Cardiac septum (tissue), 1 donor: ENCODE measurements at regions not wholly inside any gene's neighbourhood (a gene's known extent, or its start where the extent isn't known, plus 50 kb on each side); places are given as distances from the start of the nearest gene placed in this dataset.
"Not testable (repeated sequence)": the region's sequence is repeated elsewhere in the genome, so short reads cannot be mapped to it uniquely, and the experiment has no call there.

Experiments
- DNase-seq: peaks from one replicate; pipeline ENCODE4 v3.0.0-alpha.2; 2020; ENCODE audit warnings: low spot score
- intact Hi-C: fragments of 100-400 bp; cut with DNase I; formaldehyde crosslinking; loops from one replicate; pipeline ENCODE4 v1.14.0; 2022
- donor health status: DM: no; HTN: no; CAD: no.

DNA sequence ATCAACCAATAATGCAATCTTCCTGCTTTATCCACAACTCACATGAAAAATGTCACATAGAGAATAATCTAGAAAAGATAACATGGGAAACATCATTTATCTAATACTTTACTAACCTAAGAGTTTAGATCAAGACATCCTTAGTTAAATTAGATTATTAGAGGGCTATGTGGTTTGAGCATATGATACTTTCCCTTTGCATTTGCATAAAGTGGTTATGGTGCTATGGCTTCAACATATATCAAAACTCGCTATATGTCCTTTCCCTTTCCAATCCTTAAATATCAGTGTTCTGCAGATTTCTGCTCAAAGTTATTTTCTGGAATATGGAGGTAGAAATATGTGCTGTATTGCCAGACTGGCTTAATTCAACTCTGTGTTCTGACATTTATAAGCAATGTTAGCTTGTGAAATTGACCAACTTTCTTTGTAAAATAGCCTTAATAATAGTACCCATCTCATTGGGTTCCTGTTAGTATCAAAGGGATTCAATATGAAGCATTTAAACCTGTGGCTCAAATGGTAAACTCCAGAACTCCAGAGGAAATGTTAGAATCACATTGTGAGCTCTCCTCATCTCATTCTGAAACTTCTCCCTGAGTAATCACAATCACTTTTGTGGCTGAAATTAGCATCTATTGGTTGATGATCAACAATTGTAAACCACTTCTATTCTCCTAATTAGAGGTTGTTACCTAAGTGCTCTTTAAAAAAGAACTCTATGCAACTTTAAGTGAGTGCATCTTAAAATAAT lies 1089.9 kb upstream of the SLC39A10 start:
- intact Hi-C loops, result no loop called here
- no peak for DNase-seq

- no peak for DNase-seq
- intact Hi-C loops, result no loop called here
Measured at GRCh38 chr2:194564422-194564821, 1092.6 kb upstream of the SLC39A10 start.

DNA sequence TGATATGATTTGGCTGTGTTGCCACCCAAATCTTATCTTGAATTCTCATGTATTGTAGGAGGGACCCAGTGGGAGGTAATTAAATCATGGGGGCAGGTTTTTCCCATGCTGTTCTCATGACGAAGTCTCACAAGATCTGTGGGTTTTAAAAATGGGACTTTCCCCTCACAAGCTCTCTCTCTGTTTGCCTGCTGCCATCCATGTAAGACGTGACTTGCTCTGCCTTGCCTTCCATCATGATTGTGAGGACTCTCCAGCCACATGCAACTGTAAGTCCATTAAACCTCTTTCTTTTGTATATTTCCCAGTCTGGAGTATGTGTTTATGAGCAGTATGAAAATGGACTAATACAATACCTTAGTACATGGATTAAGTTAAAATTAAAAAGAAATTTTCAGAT lies 1094.7 kb upstream of the SLC39A10 start:
- intact Hi-C loops, result no loop called here

DNA sequence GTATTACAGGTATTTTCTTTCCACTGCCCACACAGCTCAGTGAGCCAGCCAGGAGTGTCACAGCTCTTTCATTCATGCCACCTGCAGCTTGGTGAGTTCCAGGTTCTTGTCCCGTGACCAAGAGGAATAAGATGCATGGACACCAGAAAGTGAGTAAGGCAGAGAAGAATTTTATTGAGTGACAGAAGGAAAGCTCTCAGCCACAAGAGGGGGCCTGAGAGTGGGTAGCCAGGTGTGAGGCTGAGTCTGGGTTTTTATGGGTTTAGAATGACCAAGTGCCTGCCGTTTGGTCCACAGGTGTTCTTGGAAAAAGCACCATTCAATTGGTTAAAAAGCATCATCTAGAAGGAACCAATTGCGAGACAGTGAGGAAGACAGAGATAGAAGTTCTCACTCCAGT lies 1097.1 kb upstream of the SLC39A10 start:
- intact Hi-C loops, result no loop called here
- DNase-seq, result no peak

More for the DNA sequence above, 1094.7 kb upstream of the SLC39A10 start:
- DNase-seq, result no peak

DNA sequence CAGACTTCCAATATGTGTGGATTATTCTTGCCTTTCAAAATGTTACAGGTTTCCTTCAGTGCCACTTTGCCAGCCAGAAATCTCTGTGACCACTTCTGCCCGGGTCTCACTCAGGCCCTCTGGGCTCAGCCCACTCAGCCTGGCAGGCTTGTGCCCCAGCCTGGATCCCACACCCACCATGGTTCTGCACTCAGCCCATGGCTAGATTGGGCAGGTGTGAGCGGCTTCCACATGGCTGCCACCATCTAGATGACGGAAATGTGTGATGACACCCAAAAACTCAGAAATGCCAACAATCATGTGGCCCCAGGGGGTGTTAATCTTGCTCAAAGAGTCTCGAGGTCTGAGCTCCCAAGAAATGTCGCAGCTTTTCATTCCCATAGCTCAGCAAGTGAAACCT lies 1097.5 kb upstream of the SLC39A10 start:
- intact Hi-C loops, result no loop called here
- no peak for DNase-seq

DNA sequence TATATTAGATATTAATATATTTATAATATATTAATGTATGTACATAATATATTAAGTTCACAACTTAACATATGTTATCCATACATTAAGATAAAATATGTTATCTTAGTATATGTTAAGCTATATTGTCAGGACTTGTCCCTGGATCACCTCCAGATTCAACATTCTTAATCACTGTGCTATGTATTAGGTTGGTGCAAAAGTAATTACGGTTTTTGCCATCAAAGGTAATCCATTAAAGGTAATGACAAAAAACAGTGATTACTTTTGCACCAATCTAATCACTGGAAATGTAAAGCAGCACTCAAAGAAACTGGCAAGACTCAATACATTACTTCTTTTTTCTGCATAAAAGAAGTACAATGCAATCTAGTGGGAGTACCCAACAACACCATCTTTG lies 1099.0 kb upstream of the SLC39A10 start:
- intact Hi-C loops, result no loop called here
- DNase-seq, result no peak

GRCh38 chr2:194556629-194557028 lies 1100.4 kb upstream of the SLC39A10 start:
- no peak for DNase-seq
- intact Hi-C loops, result no loop called here

DNA sequence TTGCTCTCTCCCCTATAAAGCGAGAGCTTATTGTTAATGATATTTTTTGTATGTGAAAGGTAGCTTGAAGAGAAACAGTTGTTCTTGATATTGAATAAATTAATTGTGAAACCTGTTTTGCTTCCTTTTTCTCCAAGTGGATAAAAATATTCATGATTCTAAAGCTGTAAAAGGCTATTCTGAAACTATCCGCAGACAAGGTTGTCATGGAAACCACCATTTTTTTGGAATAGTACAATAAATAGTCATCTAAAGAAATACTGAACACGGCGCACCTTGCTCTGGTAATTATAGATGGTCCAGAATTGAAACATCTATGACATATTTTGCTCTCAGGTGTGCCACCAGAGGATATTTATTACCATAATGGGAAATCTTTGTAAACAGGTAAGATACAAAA lies 1103.0 kb upstream of the SLC39A10 start:
- intact Hi-C loops, result no loop called here
- no peak for DNase-seq

DNA sequence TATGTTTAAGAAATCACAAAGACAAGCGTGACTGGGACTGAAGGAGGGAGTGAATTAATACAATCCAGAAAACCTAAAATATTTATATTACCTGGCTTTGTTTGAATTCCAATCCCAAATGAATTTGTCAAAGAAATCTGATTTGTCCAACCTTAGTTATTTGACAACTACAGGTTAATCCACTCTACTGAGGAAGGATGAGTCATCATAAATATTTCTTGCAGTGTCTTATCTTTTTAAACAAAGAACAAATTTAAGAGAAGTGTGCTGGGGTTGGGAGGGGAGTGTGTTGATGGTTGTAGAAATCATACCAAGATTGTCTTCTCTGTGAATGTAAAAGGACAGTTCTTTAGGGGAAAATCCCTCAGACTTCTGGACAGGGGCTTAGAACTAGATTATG lies 1106.3 kb upstream of the SLC39A10 start:
- intact Hi-C loops, result no loop called here
- no peak for DNase-seq

DNA sequence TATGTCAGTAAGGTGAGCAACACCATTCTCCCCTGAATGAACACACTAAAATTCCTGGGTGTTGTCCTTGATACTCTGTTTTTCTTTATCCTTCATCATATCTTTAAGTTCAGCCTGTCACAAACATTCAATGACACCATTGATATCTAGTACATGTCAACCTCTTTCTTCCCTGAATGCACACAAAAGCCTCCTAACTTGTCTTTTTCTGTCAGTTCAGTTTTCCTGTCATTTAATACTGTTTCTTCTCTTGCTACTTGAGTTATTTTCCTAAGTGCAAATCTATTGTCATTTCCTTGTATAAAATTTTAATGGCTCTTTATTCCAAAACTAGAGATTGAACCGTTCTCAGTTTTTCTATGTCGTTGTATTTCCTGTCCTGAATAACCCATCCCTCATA lies 1107.6 kb upstream of the SLC39A10 start:
- no peak for DNase-seq
- intact Hi-C loops, result no loop called here

GRCh38 chr2:194545978-194546377 lies 1111.0 kb upstream of the SLC39A10 start:
- intact Hi-C loops, result no loop called here
- DNase-seq, result no peak

- intact Hi-C loops, result no loop called here
- DNase-seq, result no peak
Measured at GRCh38 chr2:194539425-194539824, 1117.6 kb upstream of the SLC39A10 start.

DNA sequence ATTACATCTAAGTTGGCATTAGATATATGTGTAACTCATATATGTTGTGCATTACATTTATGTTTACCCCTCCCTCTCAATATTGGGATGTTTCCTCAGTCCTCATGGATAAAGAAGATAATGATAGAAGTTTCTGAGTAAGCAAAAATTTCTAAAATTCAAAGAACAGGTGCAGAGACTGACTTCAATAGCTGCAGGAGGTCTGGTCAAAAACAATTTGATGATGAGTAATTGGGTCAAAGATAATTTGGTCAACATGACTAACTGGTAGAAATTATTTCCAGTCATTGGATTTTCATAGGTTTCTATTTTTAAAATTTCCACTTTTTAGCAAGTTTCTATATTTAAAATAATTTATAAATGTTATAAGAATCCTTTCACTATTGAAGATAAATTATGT lies 1130.9 kb upstream of the SLC39A10 start:
- intact Hi-C loops, result no loop called here
- DNase-seq, result no peak

- DNase-seq, result no peak
- intact Hi-C loops, result no loop called here
Measured at GRCh38 chr2:194514281-194514680, 1142.7 kb upstream of the SLC39A10 start.

DNA sequence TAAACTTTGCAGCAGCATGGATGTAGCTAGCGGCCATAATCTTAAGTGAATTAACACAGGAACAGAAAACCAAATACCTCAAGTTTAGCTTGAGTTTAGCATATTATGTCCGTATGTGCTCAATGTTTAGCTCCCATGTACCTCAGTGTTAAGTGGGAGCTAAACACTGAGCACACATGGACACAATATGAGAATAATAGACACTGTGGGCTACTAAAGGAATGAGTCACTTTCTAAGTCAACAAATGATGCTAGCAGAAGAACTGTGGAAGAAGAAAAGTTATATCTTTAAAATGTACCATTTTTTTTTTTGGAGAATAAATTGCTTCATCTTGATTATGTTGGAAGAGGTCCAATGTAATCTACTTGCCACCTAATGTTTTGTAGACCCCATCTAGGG lies 1146.0 kb upstream of the SLC39A10 start:
- intact Hi-C loops, DNase-seq: not testable (repeated sequence)

- DNase-seq, intact Hi-C loops: not testable (repeated sequence)
Measured at GRCh38 chr2:194504876-194505275, 1152.2 kb upstream of the SLC39A10 start.

DNA sequence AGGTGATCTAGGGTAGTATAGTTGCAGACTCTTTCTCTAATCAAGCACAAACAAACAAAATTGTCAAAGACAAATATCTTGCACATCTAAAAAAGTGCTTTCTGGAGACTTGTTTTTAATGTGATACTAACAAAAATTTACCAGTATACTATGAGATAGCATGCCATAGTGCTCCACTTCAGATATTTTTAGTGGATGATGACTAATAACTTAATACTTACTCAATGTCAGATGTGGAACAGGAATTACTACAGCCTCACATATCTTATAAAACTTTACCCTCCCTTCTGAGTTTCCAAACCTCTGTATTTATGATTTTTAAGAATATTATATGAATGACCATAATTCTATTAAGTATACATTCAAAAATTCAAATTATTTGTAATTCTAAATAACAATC lies 1162.0 kb upstream of the SLC39A10 start:
- no peak for DNase-seq
- intact Hi-C loops, result no loop called here

- no peak for DNase-seq
- intact Hi-C loops, result no loop called here
Measured at GRCh38 chr2:194494401-194494800, 1162.6 kb upstream of the SLC39A10 start.

- no peak for DNase-seq
- intact Hi-C loops, result no loop called here
Measured at GRCh38 chr2:194491409-194492115, 1165.5 kb upstream of the SLC39A10 start.

DNA sequence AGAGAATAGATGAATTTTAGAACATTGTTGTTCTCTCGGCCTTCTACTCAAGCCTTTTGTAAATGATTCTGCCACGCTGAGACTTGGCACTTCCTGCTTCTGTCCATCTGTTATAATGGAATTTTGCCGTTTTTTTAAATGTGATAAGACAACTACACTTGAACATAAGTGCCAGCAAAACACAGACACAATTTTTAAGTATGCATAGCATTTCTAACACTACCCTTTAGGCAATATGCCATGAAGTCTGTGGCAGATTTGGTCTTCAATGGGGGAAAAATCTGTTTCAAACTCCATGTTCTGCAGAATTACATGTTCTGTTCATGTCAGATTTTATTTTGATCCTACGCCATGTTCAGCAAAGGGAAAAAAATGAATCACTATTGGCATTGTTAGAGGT lies 1170.7 kb upstream of the SLC39A10 start:
- no peak for DNase-seq
- intact Hi-C loops, result no loop called here

DNA sequence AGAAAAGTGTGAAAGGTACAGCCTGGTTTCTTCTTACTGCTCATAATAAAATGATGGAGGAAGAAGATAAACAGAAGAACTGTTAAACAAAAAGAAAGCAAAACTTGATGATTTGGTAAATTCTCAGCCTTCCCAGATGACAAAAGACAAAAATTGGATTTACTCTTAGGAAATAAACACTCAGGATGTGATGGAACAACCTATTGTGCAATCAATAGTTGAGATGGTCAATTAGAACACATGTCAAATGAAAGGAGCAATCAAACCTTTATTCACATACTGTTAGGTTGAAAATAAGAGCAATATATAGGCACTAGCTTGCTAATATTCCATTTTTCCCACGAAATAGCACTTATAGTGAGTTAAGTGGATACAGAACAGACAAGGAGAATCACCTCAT lies 1174.0 kb upstream of the SLC39A10 start:
- intact Hi-C loops, result no loop called here
- DNase-seq, result no peak
